Renal cortex interstitium (tissue), 11 donors: ENCODE measurements at regions not wholly inside any gene's neighbourhood (a gene's known extent, or its start where the extent isn't known, plus 50 kb on each side); places are given as distances from the start of the nearest gene placed in this dataset.

Experiments used
- DNase-seq, 11 donors: peaks; one replicate each; pipeline ENCODE4 v3.0.0-alpha.2; 2013; ENCODE audit warnings: low read depth in 9 of 11, low spot score in 4 of 11; ENCODE audit errors: extremely low read depth in 1 of 11

DNA sequence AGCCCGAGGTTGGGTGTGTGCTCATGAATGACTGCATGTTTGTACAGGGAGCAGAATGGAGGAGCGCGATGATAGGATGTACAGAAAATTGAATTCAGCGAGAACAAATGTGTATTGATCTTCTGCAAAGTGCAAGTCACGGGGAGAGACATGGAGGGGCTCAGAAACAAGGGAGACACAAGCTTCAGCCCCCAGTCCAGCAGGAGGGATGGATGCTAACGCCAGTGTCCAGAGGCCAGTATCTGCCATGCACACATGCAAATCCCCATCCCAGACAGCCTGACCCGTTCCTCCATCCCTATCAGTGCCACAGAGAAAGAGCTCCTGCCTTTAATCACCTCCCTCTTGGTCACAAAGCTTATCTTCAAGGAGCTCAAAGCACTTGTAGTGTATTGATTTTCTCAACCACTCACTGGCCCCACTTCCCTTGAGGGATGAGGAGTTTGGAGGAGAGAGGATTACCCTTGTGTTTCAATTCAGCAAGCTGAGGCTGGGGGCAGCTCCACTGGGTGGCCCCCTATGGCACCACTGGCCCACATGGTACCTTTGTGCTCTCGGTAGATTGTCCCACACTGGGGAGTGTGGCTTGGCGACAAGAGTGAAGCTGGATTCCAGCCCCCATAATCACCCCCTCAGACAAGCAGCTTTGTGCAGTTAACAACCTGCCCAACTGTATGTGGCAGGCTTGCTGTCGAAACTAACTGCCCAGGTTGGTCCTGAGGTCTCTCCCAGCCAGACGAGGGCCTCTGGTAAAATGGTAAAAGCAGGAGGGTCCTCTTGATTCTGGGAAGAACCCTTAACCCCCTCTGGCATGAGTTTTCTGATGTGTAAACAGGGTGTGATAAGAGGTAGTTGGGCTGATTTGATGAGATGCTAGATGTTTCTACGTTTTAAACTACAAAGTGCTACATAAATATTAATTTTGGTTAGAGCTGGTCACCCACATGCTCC is 151.6 kb upstream of the UNC5B start:
- DNase-seq = no peak

- no peak for DNase-seq
These were observed 150.9 kb upstream of the UNC5B start for GRCh38 chr10:71061472-71061871.

DNA sequence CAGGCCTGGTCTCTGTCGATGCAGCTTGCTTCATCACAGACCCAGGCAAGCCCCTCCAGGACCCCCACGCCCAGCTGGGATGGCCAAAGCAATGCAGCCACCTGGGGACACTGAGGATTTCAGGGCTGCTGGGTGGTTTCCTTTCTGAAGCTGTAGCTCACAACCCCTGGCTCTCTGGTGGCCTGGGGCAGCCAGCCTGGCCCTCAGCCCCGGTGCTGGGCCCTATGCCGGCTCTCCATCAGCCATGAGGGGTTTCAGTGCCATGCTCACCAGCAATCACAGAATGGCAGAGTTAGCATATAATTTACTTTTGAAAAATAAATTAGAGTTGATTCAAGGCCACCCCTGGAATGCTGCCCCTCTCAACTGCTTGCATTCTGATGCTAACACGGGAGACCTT is 150.2 kb upstream of the UNC5B start:
- no peak for DNase-seq

DNA sequence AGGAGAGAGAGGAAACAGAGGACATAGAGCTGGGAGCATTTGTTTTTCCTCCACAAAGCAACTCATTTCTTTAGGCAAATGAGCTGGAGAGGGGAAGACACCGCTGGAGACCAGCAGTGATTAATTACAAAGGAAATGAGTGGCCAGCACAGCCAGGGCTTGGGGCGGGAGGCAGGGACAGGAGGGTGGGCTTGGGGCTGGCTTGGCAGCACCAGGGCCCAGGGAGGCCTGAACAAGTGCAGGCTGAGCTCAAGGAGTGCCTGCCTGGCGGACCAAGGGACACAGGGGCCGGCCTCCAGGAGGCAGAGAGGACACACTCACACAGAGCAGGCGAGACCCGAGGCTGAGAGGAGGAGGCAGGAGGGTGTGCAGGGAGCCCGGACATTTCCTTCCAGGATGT is 149.0 kb upstream of the UNC5B start:
- DNase-seq = peak in 2 of 11 donors; percentile 23 to 29

DNA sequence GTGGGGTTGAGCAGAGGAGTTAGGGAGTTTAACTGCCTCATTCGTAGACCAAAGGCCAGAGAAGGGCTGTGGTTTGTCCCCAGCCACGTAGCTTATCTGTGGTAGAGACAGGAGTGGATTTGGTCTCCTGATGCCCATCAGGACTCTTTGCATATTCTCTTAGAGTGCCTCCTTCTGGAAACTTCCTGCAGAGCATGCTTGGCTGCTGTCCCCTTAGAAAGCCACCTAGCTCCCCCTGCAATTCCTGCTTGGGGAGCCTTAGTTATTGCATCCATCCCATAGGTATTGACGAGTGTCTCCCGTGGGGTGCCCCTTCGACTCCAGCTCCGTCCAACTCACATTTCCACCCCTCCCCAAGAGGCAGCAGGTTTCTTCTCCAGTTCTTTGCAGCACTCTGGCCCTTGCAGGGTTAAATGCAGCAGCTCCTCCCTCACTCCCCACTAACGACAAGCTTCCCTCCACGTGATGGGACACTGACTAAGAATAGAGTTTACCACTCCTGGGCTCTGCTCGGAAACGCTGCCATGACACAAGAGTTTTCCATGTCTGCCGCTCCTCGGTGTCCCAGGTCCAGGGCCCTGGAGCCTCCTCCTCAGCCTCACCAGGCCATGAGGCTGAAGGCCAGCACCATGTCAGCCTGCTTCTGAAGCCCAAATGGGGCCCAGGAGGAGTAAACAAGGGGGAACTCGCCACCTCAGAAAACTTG is 147.8 kb upstream of the UNC5B start:
- DNase-seq = no peak

GRCh38 chr10:71065659-71066058 is 146.7 kb upstream of the UNC5B start:
- DNase-seq = no peak

GRCh38 chr10:71066600-71066999 is 145.8 kb upstream of the UNC5B start:
- DNase-seq = no peak

- no peak for DNase-seq
These were observed 145.2 kb upstream of the UNC5B start for GRCh38 chr10:71067098-71067740.

- no peak for DNase-seq
These were observed 143.5 kb upstream of the UNC5B start for GRCh38 chr10:71068861-71069271.

- DNase-seq = no peak
These were observed 142.3 kb upstream of the UNC5B start for GRCh38 chr10:71069909-71070666.

- DNase-seq = no peak
These were observed 141.6 kb upstream of the UNC5B start for GRCh38 chr10:71070741-71071140.

DNA sequence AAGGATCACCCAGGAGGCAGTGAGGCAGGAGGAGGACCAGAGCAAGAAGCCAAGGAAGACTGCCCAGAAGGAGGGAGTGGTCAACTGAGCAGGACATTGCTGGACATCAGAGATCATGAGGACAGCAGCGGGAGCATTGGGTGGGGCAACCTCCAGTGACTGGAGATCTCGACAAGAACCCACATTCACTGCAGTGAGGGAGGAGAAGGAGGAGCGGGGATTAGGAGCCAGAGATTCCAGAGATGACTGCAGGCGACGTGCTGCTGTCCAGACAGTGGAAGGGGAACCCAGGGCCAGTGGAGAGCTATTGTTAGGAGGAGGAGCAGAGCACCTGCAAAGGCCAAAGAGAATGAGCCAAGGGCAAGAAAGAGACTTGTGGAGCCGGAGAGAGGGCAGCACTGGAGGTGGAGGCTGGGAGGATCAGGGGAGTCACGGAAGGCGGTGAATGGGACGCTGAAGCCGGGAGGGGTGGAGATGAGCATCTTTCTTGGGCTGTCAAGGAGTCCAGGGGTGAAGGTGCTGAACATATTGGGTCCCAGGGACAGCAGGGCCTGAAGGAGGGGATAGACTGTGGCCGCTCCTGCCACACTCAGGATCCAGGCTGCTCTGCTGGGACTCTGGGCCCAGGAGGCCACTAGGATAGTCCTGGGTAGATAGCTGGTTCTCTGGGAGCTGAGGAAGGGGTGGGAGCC is 140.1 kb upstream of the UNC5B start:
- DNase-seq = no peak

- DNase-seq = no peak
These were observed 139.6 kb upstream of the UNC5B start for GRCh38 chr10:71072823-71073210.

DNA sequence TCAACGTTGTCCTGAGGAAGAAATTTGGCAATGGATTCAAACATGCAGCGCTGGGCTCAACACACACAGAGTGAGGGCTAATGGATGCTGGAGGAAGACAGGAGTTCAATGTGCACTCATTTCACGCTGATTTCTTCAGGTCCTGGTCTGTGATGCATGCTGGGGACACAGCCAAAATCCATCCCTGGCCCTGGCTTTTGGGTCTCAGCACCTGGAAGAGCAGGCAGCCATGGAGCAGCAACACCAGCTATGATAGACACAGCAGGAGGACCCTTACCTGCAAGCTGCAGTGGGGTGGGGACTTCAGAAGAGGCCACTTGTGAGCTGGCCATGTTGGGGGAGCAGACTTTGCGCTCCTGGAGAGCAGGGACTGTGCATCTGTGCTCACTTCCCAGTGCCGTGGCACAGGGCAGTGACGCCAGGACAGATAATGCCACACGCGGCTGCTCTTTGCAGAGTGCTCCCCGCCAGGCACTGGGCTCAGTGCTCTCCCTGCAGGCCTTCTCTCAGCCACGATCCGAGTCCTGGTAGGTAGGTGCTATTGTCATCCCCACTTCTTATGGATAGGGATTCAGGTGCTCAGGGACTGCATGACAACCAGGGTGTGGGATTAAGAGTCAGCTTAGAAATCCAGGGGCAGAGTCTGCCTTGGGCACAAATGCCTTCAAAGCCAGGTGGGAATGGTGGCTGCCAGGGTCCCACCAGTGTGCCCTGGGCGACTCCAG is 138.8 kb upstream of the UNC5B start:
- no peak for DNase-seq

- DNase-seq = no peak
These were observed 138.1 kb upstream of the UNC5B start for GRCh38 chr10:71074176-71074755.

DNA sequence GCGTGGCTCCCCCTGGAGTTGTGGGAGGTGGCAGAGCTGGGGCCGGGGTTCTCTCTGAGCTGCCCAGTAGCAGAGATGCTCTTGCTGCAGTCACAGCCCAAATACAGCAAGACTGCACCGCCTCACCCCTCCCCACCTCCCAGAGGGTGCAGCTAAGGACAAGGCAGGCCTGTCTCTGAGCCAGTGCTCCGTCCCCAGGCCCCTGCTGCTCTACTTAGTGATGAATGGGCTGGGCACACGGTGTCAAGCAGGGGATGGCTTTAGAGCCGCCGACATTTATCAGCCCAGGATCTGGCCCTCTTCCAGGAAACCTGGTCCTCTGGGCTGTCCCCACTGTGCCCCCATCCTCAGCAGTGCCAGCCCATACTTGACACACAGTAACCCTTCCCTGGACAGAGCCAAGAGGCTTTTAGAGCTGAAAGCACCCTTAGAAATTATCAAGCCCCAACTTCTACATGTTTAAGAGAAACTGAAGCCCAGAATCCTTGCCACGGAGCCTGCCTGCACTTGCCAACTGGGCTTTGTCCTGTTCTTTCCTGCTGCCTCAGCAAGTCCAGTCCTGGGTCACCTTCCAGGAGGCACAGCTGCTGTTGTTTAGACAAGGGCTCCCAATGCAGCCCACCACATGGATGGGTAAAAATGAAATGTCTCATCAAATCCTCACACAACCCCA is 137.1 kb upstream of the UNC5B start:
- DNase-seq = no peak

GRCh38 chr10:71075759-71076472 is 136.5 kb upstream of the UNC5B start:
- no peak for DNase-seq
